HUES48 (cell line): ENCODE measurements at regions not wholly inside any gene's neighbourhood (a gene's known extent, or its start where the extent isn't known, plus 50 kb on each side); places are given as distances from the start of the nearest gene placed in this dataset.

ENCODE experiments used
- H3K27ac ChIP-seq: one replicate; pipeline ENCODE4 v1.7.0; 2013; ENCODE audit warnings: low read depth, low read length, inconsistent platforms
- H3K27me3 ChIP-seq: 2 replicates; pipeline ENCODE4 v1.6.1; 2013; ENCODE audit warnings: mild to moderate bottlenecking, low read length; ENCODE audit not compliant: control insufficient read depth, insufficient read depth
- H3K36me3 ChIP-seq: 2 replicates; pipeline ENCODE4 v1.6.1; 2013; ENCODE audit warnings: low read length; ENCODE audit not compliant: control insufficient read depth, insufficient read depth
- H3K4me1 ChIP-seq: 2 replicates; pipeline ENCODE4 v1.6.1; 2013; ENCODE audit warnings: mild to moderate bottlenecking, low read length; ENCODE audit not compliant: control insufficient read depth, insufficient read depth
- H3K4me3 ChIP-seq: 2 replicates; pipeline ENCODE4 v1.5.1; 2013; ENCODE audit warnings: mild to moderate bottlenecking, low read depth, low read length
- H3K9ac ChIP-seq: 2 replicates; pipeline ENCODE4 v1.6.1; 2013; ENCODE audit warnings: mild to moderate bottlenecking, low read depth, low read length, moderate library complexity
- H3K9me3 ChIP-seq: 2 replicates; pipeline ENCODE4 v1.6.1; 2013; ENCODE audit warnings: low read length; ENCODE audit not compliant: control insufficient read depth, insufficient read depth

DNA sequence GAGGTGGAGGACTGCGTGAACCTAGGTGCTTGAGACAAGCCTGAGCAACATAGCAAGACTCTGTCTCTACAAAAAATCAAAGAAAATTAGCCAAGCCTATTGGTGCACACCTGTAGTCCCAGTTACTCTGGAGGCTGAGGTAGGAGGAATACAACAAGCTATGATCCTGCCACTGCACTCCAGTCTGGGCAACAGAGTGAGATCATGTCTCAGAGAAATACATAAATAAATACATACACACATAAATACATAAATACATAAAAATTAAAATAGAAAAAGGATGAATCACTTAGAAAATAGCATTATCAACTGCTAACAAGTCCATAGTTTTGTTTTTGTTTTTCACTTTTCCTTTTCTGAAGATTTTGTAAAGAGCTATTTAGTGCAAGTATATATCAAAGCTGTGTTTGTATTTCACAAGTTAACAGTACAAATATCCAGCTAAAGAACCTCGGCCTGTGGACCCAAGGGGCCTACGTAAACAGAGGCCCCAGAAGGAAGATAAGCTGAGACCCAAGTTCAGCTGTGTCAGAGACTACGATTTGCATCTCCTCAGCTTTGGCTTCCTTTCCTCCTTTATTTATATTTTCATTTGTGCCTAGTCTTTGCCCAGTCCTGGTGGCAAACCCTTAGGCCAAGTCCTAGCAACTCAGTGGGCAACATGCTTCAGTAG lies 67.1 kb upstream of the ROBO2 start:
- Histone ChIP-seq H3K9ac (no peak overlapping the region), H3K36me3 (no peaks in the 10 kb centered on the region), H3K9me3 (no peaks in the 10 kb centered on the region), H3K27ac (no peak overlapping the region), H3K4me1 (peaks cover 11% of the 10 kb centered on the region; the same call in 1 of the 2 replicates), H3K27me3 (no peaks in the 10 kb centered on the region), H3K4me3 (no peak overlapping the region)

DNA sequence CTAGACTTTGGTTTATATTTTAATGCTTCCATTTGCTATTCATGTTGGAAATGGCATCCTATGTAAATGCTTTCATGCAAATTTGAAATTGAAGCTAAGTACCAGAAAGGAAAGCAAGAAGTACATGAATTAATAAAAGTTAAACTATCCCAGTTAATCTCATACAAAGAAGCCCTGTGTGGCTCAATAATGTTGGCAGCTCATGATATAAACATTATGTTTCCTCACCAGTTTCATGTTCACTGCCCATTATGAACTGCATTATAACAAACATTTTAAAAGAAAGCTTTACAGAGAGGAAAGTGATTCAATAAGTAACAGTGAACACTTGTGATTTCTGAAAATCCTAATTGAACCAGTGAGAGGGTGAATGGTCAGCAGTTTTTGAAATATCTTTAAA lies 62.9 kb upstream of the ROBO2 start:
- Histone ChIP-seq H3K4me1 (peaks cover 3% of the 10 kb centered on the region; the same call in 1 of the 2 replicates), H3K4me3 (no peak overlapping the region), H3K9ac (no peak overlapping the region), H3K27me3 (no peaks in the 10 kb centered on the region), H3K36me3 (no peaks in the 10 kb centered on the region), H3K27ac (peak overlapping the region; percentile 18), H3K9me3 (no peaks in the 10 kb centered on the region)

DNA sequence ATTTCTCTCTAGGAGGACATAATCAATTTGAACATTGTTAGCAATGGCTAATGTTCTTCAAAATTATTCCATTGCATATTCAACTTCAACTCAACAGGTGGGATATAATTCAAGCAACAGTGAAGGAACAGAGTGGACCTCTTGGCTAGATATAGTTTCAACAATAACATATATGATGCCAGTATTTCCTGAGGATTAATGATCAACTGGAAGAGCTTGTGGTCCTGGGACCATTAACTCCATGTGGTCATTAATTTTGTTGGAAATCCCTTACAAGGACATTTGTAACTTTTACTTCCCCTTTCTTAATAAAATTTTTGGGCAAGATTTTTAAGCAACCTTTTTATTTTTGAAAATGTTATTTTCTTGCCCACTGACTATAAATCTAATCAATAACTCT lies 54.3 kb upstream of the ROBO2 start:
- Histone ChIP-seq H3K4me3 (no peak overlapping the region), H3K9ac (no peak overlapping the region), H3K27ac (no peak overlapping the region), H3K36me3 (no peaks in the 10 kb centered on the region), H3K4me1 (peaks cover 3% of the 10 kb centered on the region), H3K9me3 (no peaks in the 10 kb centered on the region), H3K27me3 (no peaks in the 10 kb centered on the region)

DNA sequence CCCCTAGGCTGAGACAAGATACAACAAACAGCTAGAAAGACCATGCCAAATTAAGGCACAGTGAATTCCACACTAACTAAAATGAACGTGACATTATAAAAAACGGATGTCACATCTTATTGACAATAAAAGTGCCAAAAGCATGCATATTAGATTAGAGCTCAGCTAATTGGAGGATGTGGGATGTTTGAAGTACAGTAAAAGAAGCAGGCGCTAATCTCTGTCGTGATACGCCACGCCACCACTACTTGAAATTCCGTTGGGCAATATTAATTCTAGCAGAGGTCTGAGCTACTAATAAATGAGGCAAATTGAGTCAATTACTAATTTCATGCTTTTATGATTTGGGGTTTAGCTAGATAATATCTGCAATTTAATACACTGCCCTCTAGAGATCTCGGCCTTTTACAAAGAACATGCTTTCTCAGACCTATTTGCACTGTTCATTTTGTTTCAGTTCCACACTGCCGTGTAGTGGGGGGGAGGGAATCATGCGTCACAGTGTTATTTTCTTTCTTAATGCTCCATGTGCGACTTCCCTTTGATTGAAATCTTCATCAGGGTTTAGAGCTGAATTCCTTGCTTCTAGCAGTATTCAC lies 52.9 kb upstream of the ROBO2 start:
- no peak overlapping the region for H3K27ac ChIP-seq
- no peak overlapping the region for H3K4me3 ChIP-seq
- H3K36me3 ChIP-seq: no peaks in the 10 kb centered on the region
- H3K9me3 ChIP-seq: no peaks in the 10 kb centered on the region
- no peak overlapping the region for H3K9ac ChIP-seq
- no peaks in the 10 kb centered on the region for H3K27me3 ChIP-seq
- H3K4me1 ChIP-seq: peaks cover 5% of the 10 kb centered on the region
